HCT116 (cell line): ENCODE measurements at regions not wholly inside any gene's neighbourhood (a gene's known extent, or its start where the extent isn't known, plus 50 kb on each side); places are given as distances from the start of the nearest gene placed in this dataset.

Experiments used
- ATAC-seq: fragments of 200-7000 bp; cut with Tn5 transposase; 2 replicates; pipeline ENCODE4 v1.9.1; 2020; ENCODE audit warnings: mild to moderate bottlenecking, moderate library complexity
- BruUV-seq: library from RNA; stranded (reverse); fragments of 400-500 nt; replicated peaks from 2 replicates; lab custom pipeline; 2021; lab: Mats Ljungman, UMichigan
- CTCF ChIA-PET: fragments of 300-600 bp; sonication (Branson Sonifier 250); formaldehyde crosslinking; loops from one replicate; lab custom pipeline; 2021; ENCODE audit warnings: antibody characterized with exemption; lab: Charles Lee
- POLR2A ChIA-PET: fragments of 300-600, 350-600 bp; sonication (Branson Sonifier 250); formaldehyde crosslinking; loops from one replicate; lab custom pipeline; 2021; ENCODE audit warnings: antibody characterized with exemption; lab: Charles Lee
- RAD21 ChIA-PET, 2 experiments: fragments of 300-600 bp; sonication (Branson Sonifier 250); formaldehyde crosslinking; loops; one replicate each; lab custom pipeline; 2023; ENCODE audit warnings: low total read pairs in 2 of 2; ENCODE audit not compliant: uncharacterized antibody in 2 of 2, unreplicated experiment in 2 of 2, low non-redundant PET in 1 of 2; lab: Charles Lee
- DNase-seq: peaks from one replicate; pipeline ENCODE4 v3.0.0-alpha.2; 2010; ENCODE audit warnings: low read depth, low spot score
- H2AFZ ChIP-seq: fragments of 200-600 bp; shearing (Covaris generic), sonication (generic); 2 replicates; pipeline ENCODE4 v1.6.1; 2017; ENCODE audit warnings: low read depth, mixed run types, mixed read lengths, antibody characterized with exemption, low read length; ENCODE audit not compliant: poor library complexity, severe bottlenecking
- H3K27ac ChIP-seq: 2 replicates; pipeline ENCODE4 v1.5.1; 2012; ENCODE audit warnings: low read depth, low read length
- H3K27me3 ChIP-seq: fragments of 200-600 bp; sonication (generic); 2 replicates; pipeline ENCODE4 v1.6.1; 2016; ENCODE audit warnings: mixed run types, low read length, mixed read lengths; ENCODE audit not compliant: insufficient read depth
- H3K36me3 ChIP-seq, 2 experiments: fragments of 200-500 bp in 1 of 2; fragments of 200-600 bp in 1 of 2; sonication (Bioruptor generic) in 1 of 2; sonication (generic) in 1 of 2; 2 replicates each; pipeline versions ENCODE4 v1.5.1 to v1.6.1; 2014 to 2016; ENCODE audit warnings: low read length in 2 of 2, inconsistent platforms in 1 of 2, mixed read lengths in 1 of 2, mixed run types in 1 of 2; ENCODE audit not compliant: insufficient read depth in 2 of 2, control insufficient read depth in 1 of 2
- H3K4me1 ChIP-seq, 2 experiments: fragments of 200-600 bp in 1 of 2; sonication (generic) in 1 of 2; 2 replicates each; pipeline versions ENCODE4 v1.5.1 to v1.6.1; 2012 to 2017; ENCODE audit warnings: low read length in 2 of 2, inconsistent platforms in 1 of 2, mild to moderate bottlenecking in 1 of 2, mixed read lengths in 1 of 2, mixed run types in 1 of 2, moderate library complexity in 1 of 2; ENCODE audit not compliant: insufficient read depth in 2 of 2, control insufficient read depth in 1 of 2
- H3K4me2 ChIP-seq: fragments of 200-600 bp; sonication (generic); 2 replicates; pipeline ENCODE4 v1.6.1; 2017; ENCODE audit warnings: mixed run types, low read length, mixed read lengths
- H3K4me3 ChIP-seq, 2 experiments: fragments of 200-600 bp in 1 of 2; sonication (generic) in 1 of 2; replicated peaks in 1 of 2; 2 replicates each; pipeline ENCODE4 v1.5.1; 2011 to 2016; ENCODE audit warnings: low read length in 2 of 2, control low read depth in 1 of 2, low read depth in 1 of 2, mild to moderate bottlenecking in 1 of 2, mixed read lengths in 1 of 2, mixed run types in 1 of 2
- H3K79me2 ChIP-seq: fragments of 200-600 bp; sonication (generic); 2 replicates; pipeline ENCODE4 v1.6.1; 2017; ENCODE audit warnings: mild to moderate bottlenecking, mixed run types, low read length, moderate library complexity, mixed read lengths; ENCODE audit not compliant: insufficient read depth
- H3K9ac ChIP-seq: fragments of 200-600 bp; sonication (generic); 2 replicates; pipeline ENCODE4 v1.6.1; 2016; ENCODE audit warnings: low read length, mixed read lengths
- H3K9me2 ChIP-seq: fragments of 200-600 bp; sonication (generic), shearing (Covaris generic); 2 replicates; pipeline ENCODE4 v1.6.1; 2017; ENCODE audit warnings: mixed run types, mild to moderate bottlenecking, moderate library complexity; ENCODE audit not compliant: insufficient read depth
- H3K9me3 ChIP-seq, 2 experiments: fragments of 200-500 bp in 1 of 2; fragments of 200-600 bp in 1 of 2; sonication (Bioruptor generic) in 1 of 2; sonication (generic) in 1 of 2; 2 replicates each; pipeline ENCODE4 v1.6.1; 2014 to 2017; ENCODE audit warnings: low read length in 2 of 2, mixed read lengths in 2 of 2, inconsistent platforms in 1 of 2, low read depth in 1 of 2, mild to moderate bottlenecking in 1 of 2, mixed run types in 1 of 2, moderate library complexity in 1 of 2; ENCODE audit not compliant: control insufficient read depth in 1 of 2, insufficient read depth in 1 of 2
- H4K20me1 ChIP-seq: fragments of 200-600 bp; sonication (generic), shearing (Covaris generic); 2 replicates; pipeline ENCODE4 v1.6.1; 2017; ENCODE audit warnings: mixed run types, mild to moderate bottlenecking, moderate library complexity; ENCODE audit not compliant: insufficient read depth
- CEBPB ChIP-seq: IDR thresholded peaks from 2 replicates; pipeline ENCODE4 v1.6.1; 2012; ENCODE audit warnings: low read depth
- CTCF ChIP-seq, 3 experiments: fragments of 200-600 bp in 1 of 3; sonication (generic) in 1 of 3; IDR thresholded peaks in 2 of 3; conservative IDR thresholded peaks in 1 of 3; 2 replicates each; pipeline ENCODE4 v1.5.1; 2012 to 2017; ENCODE audit warnings: low read depth in 2 of 3, low read length in 2 of 3, antibody characterized with exemption in 1 of 3, borderline replicate concordance in 1 of 3, control low read depth in 1 of 3, mild to moderate bottlenecking in 1 of 3, mixed read lengths in 1 of 3, mixed run types in 1 of 3, moderate library complexity in 1 of 3; ENCODE audit not compliant: insufficient read depth in 1 of 3
- FOSL1 ChIP-seq: IDR thresholded peaks from 2 replicates; pipeline ENCODE4 v1.6.1; 2012; ENCODE audit warnings: low read depth
- MAX ChIP-seq: IDR thresholded peaks from 2 replicates; pipeline ENCODE4 v1.6.1; 2012
- POLR2A ChIP-seq: IDR thresholded peaks from 2 replicates; pipeline ENCODE4 v1.7.0; 2011; ENCODE audit warnings: borderline replicate concordance; ENCODE audit not compliant: insufficient read depth, insufficient read length; ENCODE audit errors: extremely low read depth
- RAD21 ChIP-seq: IDR thresholded peaks from 2 replicates; pipeline ENCODE4 v1.6.1; 2012; ENCODE audit warnings: low read depth, mild to moderate bottlenecking
- SP1 ChIP-seq: IDR thresholded peaks from 2 replicates; pipeline ENCODE4 v1.6.1; 2012; ENCODE audit warnings: low read depth
- SRF ChIP-seq: IDR thresholded peaks from 2 replicates; pipeline ENCODE4 v1.6.1; 2012; ENCODE audit warnings: low read depth
- ZFX ChIP-seq: fragments of 450-650 bp; IDR thresholded peaks from 2 replicates; pipeline ENCODE4 v1.6.1; 2017
- ZNF274 ChIP-seq: fragments of 200-500 bp; sonication (Bioruptor generic); IDR thresholded peaks from 2 replicates; pipeline ENCODE4 v1.6.1; 2014; ENCODE audit warnings: mild to moderate bottlenecking, low read depth, low read length, inconsistent platforms
- intact Hi-C: fragments of 100-400 bp; cut with micrococcal nuclease; formaldehyde crosslinking; loops from 2 replicates; pipeline ENCODE4 v1.10.0; 2022

DNA sequence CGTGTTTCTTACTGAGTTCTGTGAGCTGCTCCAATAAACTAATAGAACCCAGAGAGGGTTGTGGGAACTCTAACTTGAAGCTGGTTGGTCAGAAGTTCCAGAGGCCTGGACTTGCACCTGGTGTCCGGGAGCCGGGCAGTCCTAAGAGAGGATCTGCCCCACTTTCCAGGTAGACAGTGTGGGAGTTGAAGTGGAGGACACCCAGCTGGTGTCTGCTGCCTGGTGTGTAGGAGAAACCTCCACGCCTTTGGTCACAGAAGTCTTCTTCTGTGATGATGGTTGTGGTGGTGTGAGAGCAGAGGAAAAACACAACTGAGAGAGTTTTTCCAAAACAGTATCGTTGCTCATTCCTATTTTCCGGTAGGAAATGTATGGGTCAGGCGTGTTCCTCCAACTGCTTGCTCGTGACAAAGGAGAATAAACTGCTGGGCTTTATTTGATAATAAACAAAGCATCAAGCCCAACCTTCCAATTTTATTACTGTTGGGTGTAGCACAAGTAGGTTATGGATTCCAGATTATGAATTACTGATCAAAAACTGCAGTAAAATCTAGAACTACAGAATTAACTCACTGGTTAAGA lies 137.0 kb downstream of the KLF13 start:
- TF ChIP-seq ZFX (no peak), CEBPB (no peak), FOSL1 (no peak), CTCF (IDR thresholded peaks at IDR 0.05 in 2 of 3, conservative IDR thresholded peaks at IDR 0.05 in 1 of 3; ENCODE audit: borderline replicate concordance in 1 of 3, insufficient read depth in 1 of 3, low read depth in 2 of 3, low read length in 2 of 3) (no peak), SRF (no peak), RAD21 (no peak), SP1 (no peak), ZNF274 (no peak), MAX (no peak), POLR2A (no peak)
- Histone ChIP-seq H3K9ac (no peak overlapping the region), H3K9me3 (no peaks in the 10 kb centered on the region), H4K20me1 (no peaks in the 10 kb centered on the region), H3K4me1 (peaks cover 0 to 8% of the 10 kb centered on the region in 2 experiments; a peak in 1 of 4 replicates), H3K4me3 (no peak overlapping the region), H3K36me3 (no peaks in the 10 kb centered on the region), H3K27me3 (no peaks in the 10 kb centered on the region; the same call in 1 of the 2 replicates), H3K79me2 (no peaks in the 10 kb centered on the region), H3K9me2 (no peaks in the 10 kb centered on the region), H3K27ac (no peak overlapping the region), H3K4me2 (no peak overlapping the region), H2AFZ (no peak overlapping the region)
- CTCF ChIA-PET, result no interaction called here
- ATAC-seq (no peak), DNase-seq (no peak)
- intact Hi-C loops, result no loop called here
- RAD21 ChIA-PET, result no interaction called here
- no TSS peak for BruUV-seq
- POLR2A ChIA-PET, result no interaction called here
